Right atrium auricular region (tissue), 2 donors: ENCODE measurements at regions not wholly inside any gene's neighbourhood (a gene's known extent, or its start where the extent isn't known, plus 50 kb on each side); places are given as distances from the start of the nearest gene placed in this dataset.

Source experiments
- DNase-seq: peaks from one replicate; pipeline ENCODE4 v3.0.0-alpha.2; 2019; ENCODE audit warnings: low spot score
- H3K27ac ChIP-seq, 2 donors: fragments of 200-600 bp; sonication (generic); 1 replicate in 1 of 2; 2 replicates in 1 of 2; pipeline ENCODE4 v1.5.1; 2016 to 2019
- H3K27me3 ChIP-seq, 2 donors: fragments of 200-600 bp; sonication (generic); one replicate each; pipeline versions ENCODE4 v1.5.1 to v1.6.0; 2017 to 2019
- H3K36me3 ChIP-seq: fragments of 200-600 bp; sonication (generic); one replicate; pipeline ENCODE4 v1.5.1; 2016
- H3K4me1 ChIP-seq, 2 donors: fragments of 200-600 bp; sonication (generic); one replicate each; pipeline versions ENCODE4 v1.5.1 to v1.6.0; 2017 to 2019
- H3K4me3 ChIP-seq, 2 donors: fragments of 200-600 bp; sonication (generic); 1 replicate in 1 of 2; 2 replicates in 1 of 2; pipeline ENCODE4 v1.5.1; 2017 to 2019; ENCODE audit warnings: mild to moderate bottlenecking in 1 of 2, moderate library complexity in 1 of 2
- H3K9me3 ChIP-seq, 2 donors: fragments of 200-600 bp; sonication (generic); one replicate each; pipeline ENCODE4 v1.5.1; 2019
- CTCF ChIP-seq, 2 donors: fragments of 200-600 bp; sonication (generic); IDR thresholded peaks; one replicate each; pipeline ENCODE4 v1.5.1; 2019; ENCODE audit warnings: antibody characterized with exemption in 2 of 2

DNA sequence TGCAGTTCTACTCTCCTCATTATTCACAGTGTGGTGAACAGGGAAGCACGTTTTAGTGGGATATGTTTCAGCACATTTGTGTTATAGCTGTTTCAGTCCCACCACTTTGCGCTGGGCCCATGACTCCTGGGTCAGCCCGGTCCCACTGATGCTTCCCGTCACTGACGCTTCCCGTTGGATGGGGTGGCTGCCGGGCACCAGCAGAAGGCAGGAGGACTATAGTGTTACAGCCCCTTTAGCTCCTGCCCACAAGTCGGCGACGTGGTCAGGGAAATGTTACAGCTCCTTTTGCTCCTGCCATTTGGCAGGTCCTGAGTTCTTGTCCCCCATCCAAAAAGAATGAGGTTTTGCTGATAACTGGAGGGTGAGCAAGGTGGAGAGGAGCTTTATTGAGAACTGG is 732.2 kb downstream of the NR4A2 start:
- no peak for TF ChIP-seq CTCF (IDR thresholded peaks at IDR 0.05)
- Histone ChIP-seq H3K4me3 (no peak overlapping the region), H3K27ac (no peak overlapping the region), H3K36me3 (no peaks in the 10 kb centered on the region), H3K9me3 (peaks cover 0 to 15% of the 10 kb centered on the region in 2 donors), H3K4me1 (no peaks in the 10 kb centered on the region), H3K27me3 (no peaks in the 10 kb centered on the region)
- no peak for DNase-seq

DNA sequence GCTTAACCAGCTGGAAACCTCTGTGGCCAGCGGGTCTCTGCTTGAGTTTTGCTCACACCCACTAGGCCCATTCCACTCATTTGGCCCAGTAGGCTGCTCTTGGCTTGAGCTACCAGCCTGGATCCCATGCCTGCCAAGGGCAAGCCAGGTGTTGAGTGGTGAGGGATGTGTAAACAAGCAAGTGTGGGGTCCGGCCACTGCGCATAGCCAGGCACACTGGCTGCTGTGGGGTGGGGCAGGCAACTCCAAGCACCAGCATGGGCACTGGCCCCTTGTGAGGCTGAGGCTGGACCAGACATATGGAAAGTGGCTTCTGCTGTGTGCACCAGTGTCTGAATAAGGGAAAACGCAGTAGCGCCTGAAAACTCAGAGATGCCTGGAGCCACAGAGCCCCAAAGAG is 732.7 kb downstream of the NR4A2 start:
- Histone ChIP-seq H3K4me1 (no peaks in the 10 kb centered on the region), H3K4me3 (no peak overlapping the region), H3K9me3 (peaks cover 0 to 15% of the 10 kb centered on the region in 2 donors), H3K27me3 (no peaks in the 10 kb centered on the region), H3K36me3 (no peaks in the 10 kb centered on the region), H3K27ac (no peak overlapping the region)
- no peak for TF ChIP-seq CTCF (IDR thresholded peaks at IDR 0.05)
- DNase-seq, result no peak

DNA sequence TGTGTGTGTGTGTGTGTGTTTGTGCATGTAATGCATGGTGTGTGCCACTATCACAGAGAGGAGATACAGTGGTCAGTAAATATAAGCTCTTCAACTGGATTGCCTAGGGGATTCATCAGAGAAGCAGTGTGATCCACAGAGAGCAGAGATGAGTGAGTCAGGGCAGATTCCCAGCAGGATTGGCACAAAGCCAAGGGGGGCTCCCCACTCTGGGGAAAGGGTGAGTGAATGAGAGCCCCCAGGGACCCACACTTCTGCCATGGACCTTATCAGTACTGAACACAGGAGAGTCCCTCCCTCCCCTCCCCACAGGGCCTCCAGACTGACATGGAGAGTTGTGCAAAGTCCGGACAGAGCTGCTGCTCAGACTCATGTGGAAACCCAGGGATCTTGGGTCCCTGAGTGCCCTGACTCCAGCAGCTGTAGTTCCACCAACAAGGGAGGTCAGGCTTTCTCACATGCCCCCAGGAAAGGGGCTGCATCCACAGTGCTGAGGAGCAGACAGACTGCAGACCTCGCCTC is 748.8 kb downstream of the NR4A2 start:
- no peak for DNase-seq
- Histone ChIP-seq H3K4me3 (no peak overlapping the region), H3K27me3 (no peaks in the 10 kb centered on the region), H3K36me3 (no peaks in the 10 kb centered on the region), H3K4me1 (no peaks in the 10 kb centered on the region), H3K27ac (no peak overlapping the region), H3K9me3 (peaks cover 0 to 12% of the 10 kb centered on the region in 2 donors)
- no peak for TF ChIP-seq CTCF (IDR thresholded peaks at IDR 0.05)

- no peak for DNase-seq
- no peaks in the 10 kb centered on the region for H3K9me3 ChIP-seq
- no peak overlapping the region for H3K4me3 ChIP-seq
- no peak overlapping the region for H3K27ac ChIP-seq
- no peak for TF ChIP-seq CTCF (IDR thresholded peaks at IDR 0.05)
- no peaks in the 10 kb centered on the region for H3K27me3 ChIP-seq
- no peaks in the 10 kb centered on the region for H3K4me1 ChIP-seq
- H3K36me3 ChIP-seq, result no peaks in the 10 kb centered on the region
Observed at GRCh38 chr2:155574941-155575340, 757.6 kb downstream of the NR4A2 start.

DNA sequence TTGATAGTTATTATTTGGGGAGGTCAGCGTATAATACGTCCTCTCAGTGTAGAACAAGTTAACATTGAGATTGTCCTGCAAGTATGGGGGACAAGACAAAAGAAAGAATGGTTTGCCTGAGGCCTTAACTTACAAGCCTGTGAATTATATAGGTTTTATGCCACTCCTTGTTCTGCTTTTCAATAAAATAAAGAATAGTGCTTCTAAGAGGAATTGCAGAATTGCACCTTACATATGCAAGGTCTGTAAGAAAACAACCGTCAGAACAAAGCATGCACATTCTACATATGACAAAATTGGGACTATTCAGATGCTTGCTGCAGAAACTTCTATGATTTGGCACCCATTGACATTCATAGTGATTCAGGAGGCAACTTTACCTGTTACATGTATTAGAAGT is 785.0 kb downstream of the NR4A2 start:
- Histone ChIP-seq H3K36me3 (no peaks in the 10 kb centered on the region), H3K27me3 (no peaks in the 10 kb centered on the region), H3K4me3 (peak overlapping the region in 1 of 2 donors; percentile 30), H3K4me1 (no peaks in the 10 kb centered on the region), H3K9me3 (no peaks in the 10 kb centered on the region), H3K27ac (no peak overlapping the region)
- no peak for TF ChIP-seq CTCF (IDR thresholded peaks at IDR 0.05)
- no peak for DNase-seq
